HG02885 (cell line): ENCODE measurements at regions not wholly inside any gene's neighbourhood (a gene's known extent, or its start where the extent isn't known, plus 50 kb on each side); places are given as distances from the start of the nearest gene placed in this dataset.
"Not testable (repeated sequence)": the region's sequence is repeated elsewhere in the genome, so short reads cannot be mapped to it uniquely, and the experiment has no call there.

Experiments
- ATAC-seq: cut with Tn5 transposase; IDR thresholded peaks from one replicate; pipeline ENCODE4 v1.9.1; 2021; ENCODE audit warnings: mild to moderate bottlenecking; ENCODE audit not compliant: unreplicated experiment, poor library complexity

DNA sequence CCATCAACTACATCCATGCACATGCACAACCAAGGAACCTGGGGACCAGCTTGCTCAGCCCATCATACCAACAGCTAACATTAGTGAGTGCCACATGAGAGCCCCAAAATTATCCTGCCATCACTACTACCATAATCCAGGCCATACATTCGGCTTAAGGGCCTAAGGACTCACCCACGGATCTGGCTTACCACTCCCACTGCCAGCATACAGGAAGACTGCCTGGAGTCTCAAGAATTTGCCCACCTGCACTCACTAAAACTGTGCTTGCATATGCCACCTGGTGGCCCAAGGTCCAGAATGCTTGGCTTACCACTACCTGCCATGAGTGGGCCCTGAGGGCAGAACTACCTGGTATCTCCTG is 1562.9 kb upstream of the PRR20A start:
- ATAC-seq = no peak

DNA sequence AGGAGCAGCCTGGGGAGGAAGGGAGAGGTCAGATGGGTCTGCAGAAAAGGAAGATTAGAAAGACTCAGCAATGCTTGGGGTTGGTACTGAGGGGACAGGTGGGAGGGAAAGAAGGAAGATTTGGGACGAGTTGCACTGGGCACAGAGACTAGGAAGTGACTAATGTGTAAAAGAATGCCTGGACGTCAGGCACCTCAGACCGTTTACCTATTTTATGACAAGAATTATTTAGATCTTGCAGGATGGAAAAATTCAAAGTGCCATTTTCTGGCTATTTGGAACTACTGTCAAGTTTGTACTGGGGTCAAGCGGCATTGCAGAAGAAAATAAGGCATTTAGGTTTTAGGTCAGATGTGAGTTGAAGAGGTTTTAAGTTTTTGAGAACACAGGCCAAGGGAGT is 1558.4 kb upstream of the PRR20A start:
- not testable (repeated sequence) for ATAC-seq

DNA sequence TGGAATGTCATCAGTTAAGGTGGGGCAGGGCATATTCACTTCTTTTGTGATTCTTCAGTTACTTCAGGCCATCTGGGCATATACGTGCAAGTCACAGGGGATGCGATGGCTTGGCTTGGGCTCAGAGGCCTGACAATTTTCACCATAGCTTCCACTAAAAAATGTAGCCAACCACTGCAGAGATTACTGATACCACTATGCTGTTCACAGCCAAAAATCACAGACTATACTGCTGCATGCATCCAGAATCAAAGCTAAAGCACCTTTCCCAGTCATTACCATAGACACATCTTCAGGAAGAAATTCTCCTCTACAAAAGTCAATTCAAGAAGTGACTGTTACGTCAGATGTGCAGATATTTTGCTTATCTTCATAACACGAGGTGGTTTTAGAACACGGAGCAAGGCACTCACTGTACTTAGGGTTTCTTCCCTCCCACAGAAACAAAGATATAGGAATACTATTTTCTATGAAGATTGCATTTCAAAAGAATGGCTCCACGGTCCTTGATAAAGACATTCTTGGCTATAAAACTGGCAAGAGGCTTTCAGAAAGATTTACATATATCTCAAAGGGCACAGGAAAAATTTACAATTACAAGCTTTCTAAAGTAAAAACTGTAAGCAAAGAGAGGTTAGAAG is 1556.6 kb upstream of the PRR20A start:
- ATAC-seq = no peak

DNA sequence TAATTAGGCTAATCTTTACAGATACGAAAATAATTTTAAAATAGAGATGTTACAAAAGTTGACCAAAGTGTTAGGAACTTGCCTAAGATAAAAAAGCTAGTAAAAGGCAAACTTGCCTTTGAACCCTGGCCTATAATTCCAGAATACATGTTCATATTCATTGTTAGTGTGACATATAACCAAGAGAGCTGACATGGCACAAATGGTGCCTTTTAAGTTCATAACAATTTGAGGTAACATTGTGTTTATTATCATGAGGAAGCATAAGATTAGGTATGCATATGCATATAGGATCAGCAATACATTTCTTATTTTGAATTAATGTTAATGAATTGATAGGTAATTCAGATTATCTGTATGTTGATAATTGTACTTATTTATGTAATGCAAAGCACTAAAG is 1537.9 kb upstream of the PRR20A start:
- ATAC-seq = no peak

DNA sequence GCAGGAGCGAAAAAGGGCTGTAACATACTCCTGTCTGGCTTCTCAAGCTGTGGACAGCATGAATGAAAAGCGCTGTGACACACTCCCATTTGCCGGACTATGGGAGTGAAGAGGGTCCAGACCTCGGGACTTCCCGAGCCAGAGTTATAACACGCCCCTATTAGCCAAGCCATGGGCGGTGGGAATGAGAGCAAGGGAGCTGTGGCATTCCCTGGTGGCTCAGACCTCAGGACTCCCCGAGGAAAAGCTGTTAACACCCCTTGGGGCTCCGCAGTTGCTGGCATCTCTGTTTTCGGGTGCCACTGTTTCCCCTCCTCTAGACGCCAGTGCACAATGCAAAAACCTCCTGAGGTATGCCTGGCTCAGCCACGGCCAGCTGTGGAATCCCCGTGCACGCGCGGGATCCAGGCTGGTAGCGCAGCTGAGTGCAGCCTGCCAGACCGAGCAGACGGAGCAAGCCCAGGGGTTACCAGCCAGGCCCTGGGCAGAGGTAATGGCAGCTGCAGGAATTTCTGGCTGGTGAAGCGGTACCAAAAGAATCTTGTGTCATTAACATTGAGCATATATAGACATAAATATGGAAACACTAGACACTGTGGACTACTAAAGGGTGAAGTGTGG is 1534.6 kb upstream of the PRR20A start:
- ATAC-seq = no peak

DNA sequence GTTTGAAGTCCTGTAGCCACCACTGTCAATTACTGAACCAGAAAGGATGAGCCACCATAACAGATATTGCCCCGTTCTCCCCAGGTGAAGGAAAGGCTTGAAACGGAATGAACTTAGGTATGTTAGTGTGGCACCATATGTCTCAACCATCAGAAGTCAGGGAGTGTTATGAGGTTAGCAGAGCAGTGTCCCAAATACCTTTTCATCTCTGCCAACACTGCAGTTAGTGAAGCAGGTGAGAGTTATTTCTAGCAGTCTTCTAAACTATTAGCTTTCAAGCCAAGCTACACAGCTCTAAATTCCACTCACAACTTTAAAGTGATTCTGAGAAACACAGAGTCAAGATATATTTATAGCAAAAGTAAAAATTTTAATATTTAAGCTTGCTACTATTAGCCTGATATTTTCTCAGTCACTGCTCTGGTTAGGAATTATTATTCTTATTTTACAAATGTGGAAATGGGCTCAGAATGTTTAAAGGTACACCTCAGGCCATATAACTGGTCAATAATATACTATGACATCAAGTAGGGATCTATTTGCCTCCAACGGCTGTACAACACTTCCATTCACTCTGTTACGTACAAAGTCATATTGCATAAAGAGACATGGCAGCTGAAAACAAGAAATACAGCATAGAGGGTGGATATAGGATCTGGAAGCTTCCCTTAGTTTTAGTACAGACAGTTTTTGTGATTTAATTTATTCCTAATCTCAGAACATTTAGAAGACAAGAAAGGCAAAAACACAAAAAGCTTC is 1527.1 kb upstream of the PRR20A start:
- ATAC-seq = no peak

DNA sequence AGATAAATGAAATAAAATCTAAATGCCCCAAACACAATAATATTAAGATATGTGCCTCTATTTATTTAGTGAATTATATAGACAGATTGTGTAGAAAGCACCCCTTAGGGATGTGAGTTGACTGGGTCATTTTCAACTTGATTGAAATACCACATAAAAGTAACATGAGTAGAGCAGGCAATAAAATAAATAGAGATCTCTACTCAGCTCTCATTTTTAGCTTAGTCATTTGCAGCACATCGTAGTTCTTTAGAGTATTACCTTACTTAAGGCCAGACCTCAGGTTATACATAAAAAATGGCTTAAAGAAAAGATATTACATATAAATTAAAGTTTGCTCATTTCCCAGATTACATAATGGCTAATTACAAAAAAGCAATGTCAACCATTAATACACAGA is 1525.6 kb upstream of the PRR20A start:
- no peak for ATAC-seq

DNA sequence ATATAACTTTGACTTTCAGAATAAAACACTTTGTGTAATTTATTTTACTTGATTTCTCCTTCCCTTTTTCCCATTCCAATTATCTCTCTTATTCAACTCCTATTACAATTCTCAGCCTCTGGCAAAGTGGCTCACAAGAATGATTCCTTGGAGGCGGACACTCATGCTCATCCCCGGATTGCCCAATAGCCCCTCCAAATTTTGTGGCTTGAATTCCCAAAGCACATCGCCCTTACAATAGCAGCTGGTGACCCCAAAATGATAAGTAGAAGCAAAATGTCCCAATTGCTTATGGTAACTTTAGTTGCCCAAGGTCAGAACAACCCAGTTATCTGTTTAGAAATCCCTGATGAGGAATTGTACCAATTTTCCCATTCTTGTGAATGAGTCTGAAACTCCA is 1523.5 kb upstream of the PRR20A start:
- no peak for ATAC-seq

DNA sequence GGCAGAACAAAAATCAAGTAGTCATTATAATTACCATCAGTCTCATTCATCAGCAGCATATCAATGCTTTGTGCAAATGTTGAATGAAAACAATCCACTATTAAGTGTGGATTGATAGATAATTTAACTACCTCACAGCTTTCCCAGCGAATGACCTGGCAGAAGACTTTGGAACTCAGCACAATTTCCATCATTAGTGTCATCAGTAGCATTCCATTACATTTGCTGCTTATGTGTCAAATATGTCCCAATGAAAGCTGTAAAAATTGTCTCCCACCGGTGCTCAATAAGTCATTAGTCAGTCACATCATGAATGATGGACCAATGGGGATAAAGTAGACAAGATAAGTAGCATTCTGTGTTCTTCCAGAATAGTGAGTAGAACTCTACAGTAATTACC is 1513.5 kb upstream of the PRR20A start:
- ATAC-seq = no peak

DNA sequence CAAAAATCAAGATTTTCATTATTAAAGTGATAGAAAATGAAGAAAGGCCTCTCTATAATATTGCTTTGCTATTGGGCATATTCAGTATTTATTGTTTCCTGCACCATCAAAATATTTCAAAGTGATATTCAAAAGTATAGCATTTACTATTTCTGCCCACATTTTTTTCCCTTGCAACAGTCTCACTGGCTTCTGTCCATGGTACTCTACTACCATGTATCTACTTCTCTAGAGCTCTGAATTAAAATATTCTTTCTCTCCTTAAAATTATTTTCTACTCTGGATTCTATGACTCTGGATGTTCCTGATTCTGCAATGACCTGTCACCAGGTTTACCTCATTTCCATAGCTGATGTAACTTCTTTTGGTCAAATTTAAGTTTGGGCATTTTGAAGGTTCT is 1508.3 kb upstream of the PRR20A start:
- no peak for ATAC-seq

DNA sequence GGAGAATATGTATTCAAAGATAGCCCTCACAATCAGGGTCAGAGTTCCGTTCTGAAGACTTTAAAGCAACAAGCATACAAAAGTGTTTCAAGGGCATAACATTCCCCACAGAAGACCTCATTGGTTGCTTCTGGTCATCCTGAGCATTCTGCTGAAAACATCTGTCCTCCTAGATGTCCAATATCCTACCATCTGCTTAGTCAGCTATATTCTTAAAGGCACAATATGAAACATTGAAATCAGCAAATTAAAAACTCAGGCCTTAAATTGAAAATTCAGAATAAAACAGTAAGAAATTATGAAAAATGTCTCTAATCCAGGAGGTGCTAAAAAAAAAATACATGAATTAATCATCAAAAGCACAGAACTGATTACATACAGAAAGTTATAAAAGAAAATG is 1491.2 kb upstream of the PRR20A start:
- ATAC-seq = no peak

DNA sequence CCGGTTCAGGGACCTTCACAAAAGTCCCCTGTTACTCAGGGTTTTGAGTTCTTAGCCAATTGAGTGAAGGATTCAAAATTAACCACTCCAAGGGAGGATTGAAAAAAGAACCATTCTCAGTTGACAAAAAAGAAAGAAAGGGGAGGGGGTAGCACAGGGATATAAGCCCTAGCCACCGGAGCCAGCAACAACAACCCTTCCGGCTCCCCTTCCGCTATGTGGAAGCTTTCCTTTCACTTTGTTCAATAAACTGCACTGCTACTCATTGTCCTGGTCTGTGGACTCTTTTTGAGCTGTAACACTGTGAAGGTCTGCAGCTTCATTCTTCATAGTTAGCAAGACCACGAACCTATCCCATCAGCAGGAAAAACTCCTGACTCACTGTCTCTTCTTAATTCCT is 1488.1 kb upstream of the PRR20A start:
- no peak for ATAC-seq

DNA sequence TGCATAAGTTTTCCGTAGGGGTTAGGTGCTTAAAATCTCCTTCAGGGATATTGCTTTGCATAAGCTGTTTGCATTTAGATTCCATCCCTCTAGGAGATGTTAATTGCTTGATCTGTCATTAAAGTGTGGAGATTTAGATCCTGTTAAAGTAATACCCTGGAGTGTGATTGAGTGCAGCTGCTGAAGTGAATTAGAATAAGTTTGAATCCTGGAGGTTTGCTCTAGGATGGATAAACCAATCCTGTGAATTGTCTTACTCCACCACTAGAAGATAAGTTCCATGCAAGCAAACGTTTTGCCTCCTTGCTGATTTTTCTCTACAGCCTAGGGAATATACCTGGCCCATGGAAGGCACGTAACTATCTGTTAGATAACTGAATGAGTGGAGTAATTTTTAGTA is 1487.2 kb upstream of the PRR20A start:
- no peak for ATAC-seq

DNA sequence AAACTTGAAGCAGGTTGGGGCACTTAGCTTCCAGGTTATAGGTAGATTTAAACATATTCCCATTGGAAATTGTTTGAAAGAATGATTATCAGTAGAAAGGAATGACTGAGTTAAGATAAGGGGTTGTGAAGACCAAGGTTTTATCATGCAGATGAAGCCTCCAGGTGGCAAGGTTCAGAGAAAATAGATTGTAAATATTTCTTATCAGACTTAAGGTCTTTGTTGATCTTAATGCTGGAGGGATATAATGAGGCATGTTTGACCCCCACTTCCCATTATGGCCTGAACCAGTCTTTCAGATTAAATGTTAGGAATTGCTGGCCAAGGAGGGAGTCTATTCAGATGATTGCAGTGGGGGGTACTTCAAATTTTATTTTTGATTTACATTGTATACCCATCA is 1486.5 kb upstream of the PRR20A start:
- ATAC-seq = no peak

DNA sequence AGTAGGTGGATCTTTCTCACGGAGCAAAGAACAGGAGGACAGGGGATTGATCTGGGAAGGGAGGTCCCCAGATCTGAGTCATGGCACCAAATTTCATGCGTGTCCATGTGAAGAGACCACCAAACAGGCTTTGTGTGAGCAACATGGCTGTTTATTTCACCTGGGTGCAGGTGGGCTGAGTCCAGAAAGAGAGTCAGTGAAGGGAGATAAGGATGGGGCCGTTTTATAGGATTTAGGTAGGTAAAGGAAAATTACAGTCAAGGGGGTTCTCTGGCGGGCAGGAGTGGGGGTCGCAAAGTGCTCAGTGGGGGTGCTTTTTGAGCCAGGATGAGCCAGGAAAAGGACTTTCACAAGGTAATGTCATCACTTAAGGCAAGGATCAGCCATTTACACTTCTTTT is 1480.5 kb upstream of the PRR20A start:
- not testable (repeated sequence) for ATAC-seq

DNA sequence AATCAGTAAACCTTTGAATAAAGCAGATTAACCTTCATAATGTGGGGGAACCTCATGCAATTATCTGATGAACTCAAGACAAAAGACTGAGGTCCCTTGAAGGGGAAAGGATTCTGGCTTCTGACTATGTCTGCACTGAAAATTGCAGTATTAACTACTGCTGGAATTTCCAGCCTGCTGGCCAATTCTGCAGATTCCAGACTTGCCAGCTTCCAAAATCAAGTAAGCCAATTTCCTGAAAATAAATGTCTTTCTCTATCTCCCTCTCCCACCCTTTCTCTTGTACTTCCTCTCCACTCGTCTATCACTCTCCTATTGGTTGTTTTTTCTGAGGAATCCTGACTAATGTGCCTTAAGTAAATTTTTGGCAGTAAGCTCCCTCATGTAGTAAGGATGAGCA is 1479.9 kb upstream of the PRR20A start:
- no peak for ATAC-seq

DNA sequence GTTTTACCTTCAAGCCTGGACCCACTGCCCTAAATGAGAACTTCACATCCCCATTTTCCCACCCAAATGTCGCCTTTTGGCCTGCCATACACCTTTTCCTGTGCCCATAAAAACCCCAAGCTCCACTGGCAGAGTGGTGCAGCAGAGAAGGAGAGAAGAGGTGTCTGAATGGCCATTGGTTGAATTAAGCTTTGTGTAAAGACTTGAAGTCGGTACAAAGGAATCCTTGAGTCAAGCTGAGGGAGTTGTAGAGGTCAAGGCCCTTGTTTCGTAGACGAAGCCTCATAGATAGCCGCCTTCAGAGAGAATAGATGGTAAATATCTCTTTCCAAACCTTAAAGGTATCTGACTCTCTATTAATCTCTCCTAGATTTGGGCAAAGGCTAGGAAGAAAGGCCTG is 1479.2 kb upstream of the PRR20A start:
- ATAC-seq = no peak

DNA sequence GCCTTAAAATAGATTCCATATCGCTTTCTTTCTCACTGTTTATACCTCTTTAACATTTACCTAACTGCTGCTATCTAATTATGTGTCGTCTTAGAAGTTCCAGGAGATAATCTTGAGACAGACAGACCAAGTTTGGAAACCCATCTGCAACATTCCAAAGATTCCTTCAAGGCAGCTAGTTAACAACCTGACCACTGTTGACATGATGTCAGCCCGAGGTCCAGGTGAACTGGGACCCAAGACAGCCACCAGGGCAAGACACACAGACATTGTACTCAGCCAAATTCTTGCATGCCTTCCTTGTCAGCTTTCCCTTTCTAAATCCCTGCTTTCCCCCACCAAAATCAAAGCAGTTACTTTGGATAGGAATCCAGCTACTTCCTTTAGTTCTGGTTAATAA is 1476.5 kb upstream of the PRR20A start:
- no peak for ATAC-seq

DNA sequence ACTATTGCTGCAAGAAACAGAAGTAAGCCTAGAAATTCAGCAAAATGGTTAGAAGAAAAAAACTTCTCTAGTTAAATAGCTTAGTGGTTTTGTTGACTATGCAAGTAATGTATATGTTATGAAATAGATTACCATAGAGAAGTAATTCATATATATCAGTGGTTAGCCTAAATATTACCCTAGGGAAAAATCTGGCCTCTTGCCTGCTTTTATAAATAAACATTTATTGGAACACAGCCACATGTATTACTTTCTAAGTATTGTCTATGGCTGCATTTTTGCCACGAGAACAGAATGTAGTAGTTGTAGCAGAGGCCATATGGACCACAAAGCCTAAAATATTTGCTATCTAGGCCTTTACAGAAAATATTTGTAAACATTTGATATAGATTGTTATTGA is 1471.7 kb upstream of the PRR20A start:
- ATAC-seq = no peak

DNA sequence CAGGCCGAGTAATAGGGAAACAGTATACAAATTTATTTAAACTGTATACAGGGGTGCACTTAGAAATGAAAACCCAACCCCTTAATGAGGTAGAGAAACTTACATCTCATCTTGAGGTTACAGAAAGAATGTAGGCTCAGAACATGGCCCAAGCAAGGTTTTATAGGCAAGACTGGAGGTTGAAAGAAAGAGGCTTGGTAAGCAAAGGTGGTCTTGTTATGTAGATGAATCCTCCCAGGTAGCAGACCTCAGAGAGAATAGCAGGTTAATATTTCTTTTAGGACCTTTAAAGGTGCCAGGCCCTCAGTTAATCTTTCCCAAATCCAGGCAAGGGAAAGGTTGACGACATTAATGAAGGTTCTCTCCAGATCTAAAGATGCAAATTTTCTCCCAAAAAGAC is 1466.8 kb upstream of the PRR20A start:
- no peak for ATAC-seq

DNA sequence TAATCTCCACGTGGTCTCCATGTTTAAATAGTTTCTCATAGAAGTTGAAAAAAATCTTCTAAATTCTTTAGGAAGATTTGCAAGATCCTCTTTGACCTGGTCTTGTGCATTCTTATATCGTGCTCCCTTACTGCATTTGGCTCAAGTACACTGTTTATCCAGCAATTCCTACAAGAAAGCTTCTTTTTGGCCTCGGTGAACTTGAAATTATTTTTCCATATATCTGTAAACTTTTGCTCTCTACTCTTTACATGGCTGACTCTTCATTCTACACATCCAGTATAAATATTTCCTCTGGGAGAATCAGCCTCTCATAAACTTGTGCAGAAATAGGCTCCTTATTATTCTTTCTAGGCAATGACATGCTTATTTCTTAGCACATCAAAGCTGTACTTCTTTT is 1457.9 kb upstream of the PRR20A start:
- no peak for ATAC-seq

DNA sequence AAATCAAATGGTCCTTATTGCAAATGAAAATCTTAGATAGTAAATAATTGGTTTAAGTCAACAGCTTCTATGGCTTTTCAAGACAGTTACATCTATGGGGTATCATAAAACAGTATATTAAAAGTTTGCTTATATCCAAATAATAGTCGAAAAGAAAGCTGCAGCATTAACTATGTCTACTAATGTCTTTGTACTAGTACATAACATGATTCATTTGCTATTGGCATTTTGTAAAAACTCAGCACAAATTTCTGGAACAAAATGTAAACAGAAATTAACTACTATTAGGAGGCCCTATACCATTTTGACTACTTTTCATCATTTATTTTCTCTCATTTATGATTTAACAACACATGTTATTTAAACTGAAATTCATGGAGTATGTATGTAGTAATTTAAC is 1435.2 kb upstream of the PRR20A start:
- ATAC-seq = no peak
